ENCODE measurements at regions not wholly inside any gene's neighbourhood (a gene's known extent, or its start where the extent isn't known, plus 50 kb on each side); places are given as distances from the start of the nearest gene placed in this dataset.

- peak in 1 of 4 experiments; percentile 7 for DNase-seq
These were observed 228.0 kb downstream of the ETAA1 start for GRCh38 chr2:67625178-67625577.

- no peak for DNase-seq
These were observed 228.8 kb downstream of the ETAA1 start for GRCh38 chr2:67625690-67626475.

GRCh38 chr2:67626656-67627055, 229.5 kb downstream of the ETAA1 start:
- no peak for DNase-seq

- DNase-seq: no peak
These were observed 230.5 kb downstream of the ETAA1 start for GRCh38 chr2:67627456-67628207.

GRCh38 chr2:67628892-67629291, 231.8 kb downstream of the ETAA1 start:
- DNase-seq: no peak

GRCh38 chr2:67631483-67631882, 234.3 kb downstream of the ETAA1 start:
- no peak for DNase-seq

- DNase-seq: no peak
These were observed 236.2 kb downstream of the ETAA1 start for GRCh38 chr2:67633212-67633856.

GRCh38 chr2:67638146-67638545, 241.0 kb downstream of the ETAA1 start:
- no peak for DNase-seq

GRCh38 chr2:67641312-67642045, 244.3 kb downstream of the ETAA1 start:
- DNase-seq: no peak

GRCh38 chr2:67642046-67642382, 244.9 kb downstream of the ETAA1 start:
- DNase-seq: no peak

- DNase-seq: no peak
These were observed 245.8 kb downstream of the ETAA1 start for GRCh38 chr2:67642961-67643360.

- no peak for DNase-seq
These were observed 248.4 kb downstream of the ETAA1 start for GRCh38 chr2:67645280-67646138.

GRCh38 chr2:67646714-67647333, 249.7 kb downstream of the ETAA1 start:
- no peak for DNase-seq

- no peak for DNase-seq
These were observed 252.5 kb downstream of the ETAA1 start for GRCh38 chr2:67649331-67650261.

GRCh38 chr2:67650291-67651133, 253.4 kb downstream of the ETAA1 start:
- peak; percentile 2 to 36 (median 18) for DNase-seq

- no peak for DNase-seq
These were observed 254.4 kb downstream of the ETAA1 start for GRCh38 chr2:67651565-67651964.

- no peak for DNase-seq
These were observed 255.5 kb downstream of the ETAA1 start for GRCh38 chr2:67652679-67653078.

GRCh38 chr2:67656875-67657274, 259.7 kb downstream of the ETAA1 start:
- no peak for DNase-seq

GRCh38 chr2:67658820-67659219, 261.7 kb downstream of the ETAA1 start:
- DNase-seq: no peak

All from suppressor macrophage (primary cell).